ENCODE measurements at regions not wholly inside any gene's neighbourhood (a gene's known extent, or its start where the extent isn't known, plus 50 kb on each side); places are given as distances from the start of the nearest gene placed in this dataset.
"Not testable (repeated sequence)": the region's sequence is repeated elsewhere in the genome, so short reads cannot be mapped to it uniquely, and the experiment has no call there.

DNA sequence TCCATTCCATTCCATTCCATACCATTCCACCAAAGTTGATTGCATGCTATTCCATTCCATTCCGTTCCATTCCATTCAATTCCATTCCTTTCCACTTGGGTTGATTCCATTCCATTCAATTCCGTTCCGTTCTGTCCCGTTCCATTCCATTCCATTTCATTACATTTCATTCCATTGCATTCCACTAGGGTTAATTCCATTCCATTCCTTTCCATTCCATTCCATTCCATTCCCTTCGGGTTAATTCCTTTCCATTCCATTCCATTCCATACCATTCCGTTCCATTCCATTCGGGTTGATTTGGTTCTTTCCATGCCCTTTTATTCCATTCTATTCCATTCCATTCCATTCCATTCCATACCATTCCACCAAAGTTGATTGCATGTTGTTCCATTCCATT lies 131.9 kb downstream of the CWH43 start:
- not testable (repeated sequence) for H3K27ac ChIP-seq

DNA sequence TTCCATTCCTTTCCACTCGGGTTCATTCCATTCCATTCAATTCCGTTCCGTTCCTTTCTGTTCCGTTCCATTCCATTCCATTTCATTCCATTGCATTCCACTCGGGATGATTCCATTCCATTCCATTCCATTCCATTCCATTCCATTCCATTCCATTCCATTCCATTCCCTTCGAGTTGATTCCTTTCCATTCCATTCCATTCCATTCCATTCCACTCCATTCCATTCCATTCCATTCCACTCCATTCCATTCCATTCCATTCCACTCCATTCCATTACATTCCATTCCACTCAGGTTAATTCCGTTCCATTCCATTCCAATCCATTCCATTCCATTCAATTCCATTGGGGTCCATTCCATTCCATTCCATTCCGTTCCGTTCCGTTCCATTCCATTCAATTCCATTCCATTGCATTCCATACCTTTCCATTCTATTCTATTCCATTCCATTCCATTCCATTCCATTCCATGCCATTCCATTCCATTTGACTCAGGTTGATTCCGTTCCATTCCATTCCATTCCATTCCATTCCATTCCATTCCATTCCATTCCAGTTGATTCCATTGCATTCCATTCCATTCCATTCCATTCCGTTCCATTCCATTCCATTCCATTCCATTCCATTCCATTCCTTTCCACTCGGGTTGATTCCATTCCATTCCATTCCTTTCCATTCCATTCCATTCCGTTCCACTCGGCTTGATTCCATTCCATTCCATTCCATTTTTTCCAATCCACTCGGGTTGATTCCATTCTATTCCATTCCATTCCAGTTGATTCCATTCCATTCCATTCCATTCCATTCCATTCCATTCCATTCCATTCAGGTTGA lies 132.5 kb downstream of the CWH43 start:
- H3K27ac ChIP-seq = not testable (repeated sequence)

DNA sequence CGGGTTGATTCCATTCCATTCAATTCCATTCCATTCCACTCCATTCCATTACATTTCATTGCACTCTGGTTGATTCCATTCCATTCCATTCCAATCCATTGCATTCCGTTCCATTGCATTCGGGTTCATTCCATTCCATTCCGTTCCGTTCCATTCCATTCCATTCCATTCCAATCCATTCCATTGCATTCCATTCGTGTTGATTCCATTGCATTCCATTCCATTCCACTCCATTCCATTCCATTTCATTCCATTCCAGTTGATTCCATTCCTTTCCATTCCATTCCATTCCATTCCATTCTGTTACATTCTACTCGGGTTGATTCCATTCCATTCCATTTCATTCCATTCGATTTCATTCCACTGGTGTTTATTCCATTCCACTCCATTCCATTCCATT lies 133.3 kb downstream of the CWH43 start:
- not testable (repeated sequence) for H3K27ac ChIP-seq

DNA sequence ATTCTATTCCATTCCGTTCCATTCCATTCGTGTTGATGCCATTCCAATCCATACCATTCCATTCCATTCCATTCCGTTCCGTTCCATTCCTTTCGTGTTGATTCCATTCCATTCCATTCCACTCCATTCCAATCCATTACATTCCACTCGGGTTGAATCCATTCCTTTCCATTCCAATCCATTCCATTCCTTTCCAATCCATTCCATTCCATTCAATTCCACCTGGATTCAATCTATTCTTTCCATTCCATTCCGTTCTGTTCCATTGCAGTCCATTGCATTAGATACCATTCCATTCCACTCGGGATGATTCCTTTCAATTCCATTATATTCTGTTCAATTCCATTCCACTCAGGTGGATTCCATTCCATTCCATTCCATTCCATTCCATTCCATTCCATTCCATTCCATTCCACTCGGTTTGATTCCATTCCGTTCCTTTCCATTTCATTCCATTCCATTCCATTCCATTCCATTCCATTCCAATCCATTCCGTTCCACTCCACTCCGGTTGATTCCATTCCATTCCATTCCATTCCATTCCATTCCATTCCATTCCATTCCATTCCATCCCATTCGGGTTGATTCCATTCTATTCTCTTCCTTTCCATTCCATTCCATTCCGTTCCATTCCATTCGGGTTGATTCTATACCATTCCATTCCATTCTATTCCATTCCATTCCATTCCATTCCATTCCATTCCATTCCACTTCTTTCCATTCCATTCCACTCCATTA lies 134.1 kb downstream of the CWH43 start:
- not testable (repeated sequence) for H3K27ac ChIP-seq

DNA sequence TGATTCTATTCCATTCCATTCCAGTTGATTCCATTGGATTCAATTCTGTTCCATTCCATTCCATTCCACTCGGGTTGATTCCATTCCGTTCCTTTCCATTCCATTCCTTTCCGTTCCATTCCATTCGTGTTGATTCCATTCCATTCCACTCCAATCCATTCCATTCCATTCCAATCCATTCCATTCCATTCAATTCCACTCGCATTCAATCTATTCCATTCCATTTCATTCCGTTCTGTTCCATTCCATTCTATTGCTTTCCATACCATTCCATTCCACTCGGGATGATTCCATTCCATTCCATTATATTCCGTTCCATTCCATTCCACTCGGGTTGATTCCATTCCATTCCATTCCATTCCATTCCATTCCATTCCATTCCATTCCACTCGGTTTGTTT lies 134.7 kb downstream of the CWH43 start:
- H3K27ac ChIP-seq = not testable (repeated sequence)

DNA sequence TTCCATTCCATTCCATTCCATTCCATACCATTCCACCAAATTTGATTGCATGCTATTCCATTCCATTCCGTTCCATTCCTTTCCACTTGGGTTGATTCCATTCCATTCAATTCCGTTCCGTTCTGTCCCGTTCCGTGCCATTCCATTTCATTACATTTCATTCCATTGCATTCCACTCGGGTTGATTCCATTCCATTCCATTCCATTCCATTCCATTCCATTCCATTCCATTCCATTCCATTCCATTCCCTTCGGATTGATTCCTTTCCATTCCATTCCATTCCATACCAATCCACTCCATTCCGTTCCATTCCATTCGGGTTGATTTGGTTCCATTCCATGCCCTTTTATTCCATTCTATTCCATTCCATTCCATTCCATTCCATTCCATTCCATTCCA lies 140.4 kb downstream of the CWH43 start:
- H3K27ac ChIP-seq = not testable (repeated sequence)

DNA sequence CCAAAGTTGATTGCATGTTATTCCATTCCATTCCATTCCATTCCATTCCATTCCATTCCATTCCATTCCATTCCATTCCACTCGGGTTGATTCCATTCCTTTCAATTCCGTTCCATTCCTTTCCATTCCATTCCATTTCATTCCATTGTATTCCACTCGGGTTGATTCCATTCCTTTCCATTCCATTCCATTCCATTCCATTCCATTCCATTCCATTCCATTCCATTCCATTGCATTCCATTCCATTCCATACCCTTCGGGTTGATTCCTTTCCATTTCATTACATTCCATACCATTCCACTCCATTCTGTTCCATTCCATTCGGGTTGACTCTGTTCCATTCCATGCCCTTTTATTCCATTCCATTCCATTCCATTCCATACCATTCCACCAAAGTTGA lies 140.8 kb downstream of the CWH43 start:
- H3K27ac ChIP-seq = not testable (repeated sequence)

DNA sequence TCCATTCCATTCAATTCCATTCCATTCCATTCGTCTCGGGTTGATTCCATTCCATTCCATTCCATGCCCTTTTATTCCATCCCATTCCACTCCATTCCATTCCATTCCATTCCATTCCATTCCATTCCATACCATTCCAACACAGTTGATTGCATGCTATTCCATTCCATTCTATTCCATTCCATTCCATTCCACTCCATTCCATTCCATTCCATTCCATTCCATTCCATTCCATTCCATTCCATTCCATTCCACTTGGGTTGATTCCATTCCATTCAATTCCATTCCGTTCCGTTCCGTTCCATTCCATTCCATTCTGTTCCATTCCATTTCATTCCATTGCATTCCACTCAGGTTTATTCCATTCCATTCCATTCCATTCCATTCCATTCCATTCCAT lies 143.3 kb downstream of the CWH43 start:
- not testable (repeated sequence) for H3K27ac ChIP-seq

DNA sequence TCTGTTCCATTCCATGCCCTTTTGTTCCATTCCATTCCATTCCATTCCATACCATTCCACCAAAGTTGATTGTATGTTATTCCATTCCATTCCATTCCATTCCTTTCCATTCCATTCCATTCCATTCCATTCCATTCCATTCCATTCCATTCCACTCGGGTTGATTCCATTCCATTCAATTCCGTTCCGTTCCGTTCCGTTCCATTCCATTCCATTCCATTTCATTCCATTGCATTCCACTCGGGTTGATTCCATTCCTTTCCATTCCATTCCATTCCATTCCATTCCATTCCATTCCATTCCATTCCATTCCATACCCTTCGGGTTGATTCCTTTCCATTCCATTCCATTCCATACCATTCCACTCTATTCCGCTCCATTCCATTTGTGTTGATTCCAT lies 143.8 kb downstream of the CWH43 start:
- not testable (repeated sequence) for H3K27ac ChIP-seq

DNA sequence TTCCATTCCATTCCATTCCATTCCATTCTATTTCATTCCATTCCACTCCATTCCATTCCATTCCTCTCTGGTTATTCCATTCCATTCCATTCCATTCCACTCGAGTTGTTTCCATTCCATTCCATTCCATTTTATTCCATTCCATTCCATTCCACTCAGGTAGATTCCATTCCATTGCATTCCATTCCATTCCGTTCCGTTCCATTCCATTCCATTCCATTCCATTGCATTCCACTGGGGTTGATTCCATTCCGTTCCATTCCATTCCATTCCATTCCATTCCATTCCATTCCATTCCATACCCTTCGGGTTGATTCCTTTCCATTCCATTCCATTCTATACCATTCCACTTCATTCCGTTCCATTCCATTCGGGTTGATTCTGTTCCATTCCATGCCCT lies 144.6 kb downstream of the CWH43 start:
- H3K27ac ChIP-seq = not testable (repeated sequence)

DNA sequence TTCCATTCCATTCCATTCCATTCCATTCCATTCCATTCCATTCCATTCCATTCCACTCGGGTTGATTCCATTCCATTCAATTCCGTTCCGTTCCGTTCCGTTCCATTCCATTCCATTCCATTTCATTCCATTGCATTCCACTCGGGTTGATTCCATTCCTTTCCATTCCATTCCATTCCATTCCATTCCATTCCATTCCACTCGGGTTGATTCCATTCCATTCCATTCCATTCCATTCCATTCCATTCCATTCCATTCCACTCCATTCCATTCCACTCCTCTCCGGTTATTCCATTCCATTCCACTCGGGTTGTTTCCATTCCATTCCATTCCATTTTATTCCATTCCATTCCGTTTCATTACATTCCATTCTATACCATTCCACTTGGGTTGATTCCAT lies 151.0 kb downstream of the CWH43 start:
- H3K27ac ChIP-seq = not testable (repeated sequence)

DNA sequence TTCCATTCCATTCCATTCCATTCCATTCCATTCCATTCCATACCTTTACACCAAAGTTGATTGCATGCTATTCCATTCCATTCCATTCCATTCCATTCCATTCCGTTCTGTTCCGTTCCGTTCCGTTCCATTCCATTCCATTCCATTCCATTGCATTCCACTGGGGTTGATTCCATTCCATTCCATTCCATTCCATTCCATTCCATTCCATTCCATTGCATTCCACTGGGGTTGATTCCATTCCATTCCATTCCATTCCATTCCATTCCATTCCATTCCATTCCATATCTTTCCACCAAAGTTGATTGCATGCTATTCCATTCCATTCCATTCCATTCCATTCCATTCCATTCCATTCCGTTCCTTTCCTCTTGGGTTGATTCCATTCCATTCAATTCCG lies 151.9 kb downstream of the CWH43 start:
- H3K27ac ChIP-seq = not testable (repeated sequence)

DNA sequence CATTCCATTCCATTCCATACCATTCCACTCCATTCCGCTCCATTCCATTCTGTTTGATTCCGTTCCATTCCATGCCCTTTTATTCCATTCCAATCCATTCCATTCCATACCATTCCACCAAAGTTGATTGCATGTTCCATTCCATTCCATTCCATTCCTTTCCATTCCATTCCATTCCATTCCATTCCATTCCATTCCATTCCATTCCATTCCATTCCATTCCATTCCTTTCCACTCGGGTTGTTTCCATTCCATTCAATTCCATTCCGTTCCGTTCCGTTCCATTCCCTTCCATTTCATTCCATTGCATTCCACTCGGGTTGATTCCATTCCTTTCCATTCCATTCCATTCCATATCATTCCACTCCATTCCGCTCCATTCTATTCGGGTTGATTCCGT lies 152.7 kb downstream of the CWH43 start:
- H3K27ac ChIP-seq = not testable (repeated sequence)

DNA sequence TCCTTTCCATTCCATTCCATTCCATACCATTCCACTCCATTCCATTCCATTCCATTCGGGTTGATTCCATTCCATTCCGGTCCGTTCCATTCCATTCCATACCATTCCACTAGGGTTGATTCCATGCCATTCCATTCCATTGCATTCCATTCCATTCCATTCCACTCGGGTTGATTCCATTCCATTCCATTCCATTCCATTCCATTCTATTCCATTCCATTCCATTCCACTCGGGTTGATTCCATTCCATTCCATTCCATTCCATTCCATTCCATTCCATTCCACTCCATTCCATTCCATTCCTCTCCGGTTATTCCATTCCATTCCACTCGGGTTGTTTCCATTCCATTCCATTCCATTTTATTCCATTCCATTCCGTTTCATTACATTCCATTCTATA lies 153.4 kb downstream of the CWH43 start:
- H3K27ac ChIP-seq = not testable (repeated sequence)

DNA sequence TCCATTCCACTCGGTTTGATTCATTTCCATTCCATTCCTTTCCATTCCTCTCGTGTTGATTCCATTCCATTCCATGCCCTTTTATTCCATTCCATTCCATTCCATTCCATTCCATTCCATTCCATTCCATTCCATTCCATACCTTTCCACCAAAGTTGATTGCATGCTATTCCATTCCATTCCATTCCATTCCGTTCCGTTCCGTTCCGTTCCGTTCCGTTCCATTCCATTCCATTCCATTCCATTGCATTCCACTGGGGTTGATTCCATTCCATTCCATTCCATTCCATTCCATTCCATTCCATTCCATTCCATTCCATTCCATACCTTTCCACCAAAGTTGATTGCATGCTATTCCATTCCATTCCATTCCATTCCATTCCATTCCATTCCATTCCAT lies 154.3 kb downstream of the CWH43 start:
- H3K27ac ChIP-seq = not testable (repeated sequence)

DNA sequence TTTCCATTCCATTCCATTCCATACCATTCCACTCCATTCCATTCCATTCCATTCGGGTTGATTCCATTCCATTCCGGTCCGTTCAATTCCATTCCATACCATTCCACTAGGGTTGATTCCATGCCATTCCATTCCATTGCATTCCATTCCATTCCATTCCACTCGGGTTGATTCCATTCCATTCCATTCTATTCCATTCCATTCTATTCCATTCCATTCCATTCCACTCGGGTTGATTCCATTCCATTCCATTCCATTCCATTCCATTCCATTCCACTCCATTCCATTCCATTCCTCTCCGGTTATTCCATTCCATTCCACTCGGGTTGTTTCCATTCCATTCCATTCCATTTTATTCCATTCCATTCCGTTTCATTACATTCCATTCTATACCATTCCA lies 155.9 kb downstream of the CWH43 start:
- not testable (repeated sequence) for H3K27ac ChIP-seq

DNA sequence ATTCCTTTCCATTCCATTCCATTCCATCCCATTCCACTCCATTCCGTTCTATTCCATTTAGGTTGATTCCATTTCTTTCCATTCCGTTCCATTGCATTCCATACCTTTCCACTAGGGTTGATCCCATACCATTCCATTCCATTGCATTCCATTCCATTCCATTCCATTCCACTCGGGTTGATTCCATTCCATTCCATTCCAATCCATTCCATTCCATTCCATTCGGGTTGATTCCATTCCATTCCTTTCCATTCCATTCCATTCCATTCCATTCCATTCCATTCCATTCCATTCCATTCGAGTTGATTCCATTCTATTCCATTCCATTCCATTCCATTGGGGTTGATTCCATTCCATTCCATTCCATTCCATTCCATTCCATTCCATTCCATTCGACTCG lies 161.1 kb downstream of the CWH43 start:
- not testable (repeated sequence) for H3K27ac ChIP-seq

DNA sequence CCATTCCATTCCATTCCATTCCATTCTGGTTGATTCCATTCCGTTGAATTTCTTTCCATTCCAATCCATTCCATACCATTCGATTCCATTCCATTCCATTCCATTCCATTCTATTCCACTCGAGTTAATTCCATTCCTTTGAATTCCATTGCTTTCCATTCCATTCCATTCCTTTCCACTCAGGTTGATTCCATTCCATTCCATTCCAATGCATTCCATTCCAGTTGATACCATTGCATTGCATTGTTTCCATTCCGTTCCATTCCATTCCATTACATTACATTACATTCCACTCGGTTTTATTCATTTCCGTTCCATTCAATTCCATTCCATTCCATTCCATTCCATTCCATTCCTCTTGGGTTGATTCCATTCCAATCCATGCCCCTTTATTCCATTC lies 161.5 kb downstream of the CWH43 start:
- not testable (repeated sequence) for H3K27ac ChIP-seq

DNA sequence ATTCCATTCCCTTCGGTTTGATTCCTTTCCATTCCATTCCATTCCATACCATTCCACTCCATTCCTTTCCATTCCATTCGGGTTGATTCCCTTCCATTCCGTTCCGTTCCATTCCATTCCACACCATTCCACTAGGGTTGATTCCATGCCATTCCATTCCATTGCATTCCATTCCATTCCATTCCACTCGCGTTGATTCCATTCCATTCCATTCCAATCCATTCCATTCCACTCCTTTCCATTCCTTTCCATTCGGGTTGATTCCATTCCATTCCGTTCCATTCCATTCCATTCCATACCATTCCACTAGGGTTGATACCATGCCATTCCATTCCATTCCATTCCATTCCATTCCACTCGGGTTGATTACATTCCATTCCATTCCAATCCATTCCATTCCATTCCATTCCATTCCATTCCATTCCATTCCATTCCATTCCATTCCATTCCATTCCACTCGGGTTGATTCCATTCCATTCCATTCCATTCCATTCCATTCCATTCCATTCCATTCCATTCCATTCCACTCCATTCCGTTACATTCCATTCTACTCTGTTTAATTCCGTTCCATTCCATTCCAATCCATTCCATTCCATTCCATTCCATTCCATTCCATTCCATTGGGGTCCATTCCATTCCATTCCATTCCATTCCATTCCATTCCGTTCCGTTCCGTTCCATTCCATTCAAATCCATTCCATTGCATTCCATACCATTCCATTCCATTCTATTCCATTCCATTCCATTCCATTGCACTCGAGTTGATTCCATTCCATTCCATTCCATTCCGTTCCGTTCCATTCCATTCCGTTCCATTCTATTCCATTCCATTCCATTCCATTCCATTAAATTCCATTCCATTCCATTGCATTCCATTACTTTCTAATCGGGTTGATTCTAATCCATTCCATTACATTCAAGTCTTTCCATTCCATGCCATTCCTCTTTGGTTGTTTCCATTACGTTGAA lies 163.2 kb downstream of the CWH43 start:
- not testable (repeated sequence) for H3K27ac ChIP-seq

DNA sequence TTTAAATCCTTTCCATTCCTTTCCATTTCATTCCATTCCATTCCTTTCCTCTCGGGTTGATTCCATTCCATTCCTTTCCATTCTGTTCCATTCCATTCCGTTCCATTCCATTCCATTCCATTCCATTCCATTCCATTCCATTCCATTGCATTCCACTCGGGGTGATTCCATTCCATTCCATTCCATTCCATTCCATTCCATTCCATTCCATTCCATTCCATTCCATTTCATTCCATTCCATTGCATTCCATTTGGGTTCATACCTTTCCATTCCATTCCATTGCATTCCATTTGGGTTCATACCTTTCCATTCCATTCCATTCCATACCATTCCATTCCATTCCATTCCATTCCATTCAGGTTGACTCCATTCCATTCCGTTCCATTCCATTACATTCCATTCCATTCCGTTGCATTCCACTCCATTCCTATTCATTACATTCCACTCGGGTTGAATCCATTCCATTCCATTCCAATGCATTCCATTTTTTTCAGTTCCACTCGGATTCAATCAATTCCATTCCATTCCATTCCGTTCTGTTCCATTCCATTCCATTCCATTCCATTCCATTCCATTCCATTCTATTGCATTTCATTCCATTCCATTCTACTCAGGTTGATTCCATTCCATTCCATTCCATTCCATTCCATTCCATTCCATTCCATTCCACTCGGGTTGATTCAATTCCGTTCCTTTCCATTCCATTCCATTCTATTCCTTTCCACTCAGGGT lies 164.4 kb downstream of the CWH43 start:
- not testable (repeated sequence) for H3K27ac ChIP-seq

DNA sequence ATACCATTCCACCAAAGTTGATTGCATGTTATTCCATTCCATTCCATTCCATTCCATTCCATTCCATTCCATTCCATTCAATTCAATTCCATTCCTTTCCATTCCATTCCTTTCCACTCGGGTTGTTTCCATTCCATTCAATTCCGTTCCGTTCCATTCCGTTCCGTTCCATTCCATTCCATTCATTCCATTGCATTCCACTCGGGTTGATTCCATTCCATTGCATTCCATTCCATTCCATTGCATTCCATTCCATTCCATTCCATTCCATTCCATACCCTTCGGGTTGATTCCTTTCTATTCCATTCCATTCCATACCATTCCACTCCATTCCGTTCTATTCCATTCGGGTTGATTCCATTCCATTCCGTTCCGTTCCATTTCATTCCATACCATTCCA lies 166.9 kb downstream of the CWH43 start:
- not testable (repeated sequence) for H3K27ac ChIP-seq
